Left hindlimb (tissue), 1 donor: ENCODE measurements at regions not wholly inside any gene's neighbourhood (a gene's known extent, or its start where the extent isn't known, plus 50 kb on each side); places are given as distances from the start of the nearest gene placed in this dataset.

ENCODE experiments used
- DNase-seq: peaks from one replicate; pipeline ENCODE4 v3.0.0-alpha.2; 2018

GRCh38 chr7:13159467-13160184 is 472.2 kb downstream of the ARL4A start:
- no peak for DNase-seq

- no peak for DNase-seq
Measured at GRCh38 chr7:13161125-13161524, 473.7 kb downstream of the ARL4A start.

GRCh38 chr7:13165854-13166253 is 478.4 kb downstream of the ARL4A start:
- DNase-seq, result no peak

DNA sequence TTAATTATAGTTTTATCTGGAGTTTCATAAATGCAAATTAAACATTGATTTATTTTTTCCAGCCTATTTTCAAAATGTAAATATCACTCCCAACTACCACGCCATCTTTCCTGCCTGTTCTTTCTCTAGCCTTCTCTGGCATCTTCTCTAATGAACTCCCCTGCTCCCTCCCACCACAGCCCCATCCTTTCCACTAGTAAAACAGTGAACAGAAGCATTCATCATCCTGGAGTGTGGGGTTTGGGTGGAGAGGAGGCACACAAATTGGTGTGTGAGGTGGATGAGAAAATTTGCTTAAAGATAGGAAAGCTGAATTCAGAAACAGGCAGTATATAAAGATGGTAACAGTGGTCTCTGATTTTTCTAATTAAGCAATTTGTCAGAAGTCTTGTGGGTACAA is 479.4 kb downstream of the ARL4A start:
- no peak for DNase-seq

- no peak for DNase-seq
Measured at GRCh38 chr7:13169356-13169755, 481.9 kb downstream of the ARL4A start.

DNA sequence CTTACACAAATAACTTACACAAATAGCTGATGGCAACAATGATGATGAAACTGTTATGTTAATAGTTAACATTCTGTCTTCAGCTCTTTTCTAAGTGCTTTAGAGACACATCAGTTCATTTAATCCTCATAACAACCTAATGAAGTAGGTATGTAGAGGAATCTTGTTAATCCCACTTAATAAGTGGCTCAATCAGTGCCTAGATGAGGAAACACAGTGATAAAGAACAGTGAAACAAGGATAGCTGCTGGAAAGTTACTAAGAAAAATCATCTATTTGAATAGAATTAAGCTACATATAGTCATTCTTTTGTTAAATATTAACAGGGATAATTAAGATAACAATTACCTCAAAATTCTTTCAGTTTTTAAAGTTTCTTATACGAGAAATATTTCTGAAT is 487.6 kb downstream of the ARL4A start:
- DNase-seq, result no peak

GRCh38 chr7:13179011-13179582 is 491.7 kb downstream of the ARL4A start:
- no peak for DNase-seq

GRCh38 chr7:13179775-13180523 is 492.5 kb downstream of the ARL4A start:
- DNase-seq, result no peak

DNA sequence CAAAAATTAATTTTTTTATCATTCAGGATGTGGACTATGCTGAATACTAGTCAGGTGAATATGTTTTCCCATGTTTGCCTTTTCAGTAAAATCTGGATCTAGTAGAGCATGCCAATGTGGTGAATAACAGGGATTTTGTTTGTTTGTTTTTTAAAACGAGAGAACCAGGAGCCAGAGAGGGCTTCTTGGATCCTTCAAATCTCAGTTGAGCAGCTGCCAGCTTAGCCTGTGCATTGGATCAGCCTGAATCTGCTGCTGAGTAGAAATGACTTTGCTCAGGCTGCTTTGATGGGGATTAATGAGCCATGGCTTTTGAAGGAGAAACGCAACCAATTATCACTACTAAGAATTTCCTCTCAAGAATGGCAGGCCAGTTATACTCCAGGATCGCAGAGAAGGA is 493.8 kb downstream of the ARL4A start:
- no peak for DNase-seq

GRCh38 chr7:13185139-13185538 is 497.7 kb downstream of the ARL4A start:
- no peak for DNase-seq

DNA sequence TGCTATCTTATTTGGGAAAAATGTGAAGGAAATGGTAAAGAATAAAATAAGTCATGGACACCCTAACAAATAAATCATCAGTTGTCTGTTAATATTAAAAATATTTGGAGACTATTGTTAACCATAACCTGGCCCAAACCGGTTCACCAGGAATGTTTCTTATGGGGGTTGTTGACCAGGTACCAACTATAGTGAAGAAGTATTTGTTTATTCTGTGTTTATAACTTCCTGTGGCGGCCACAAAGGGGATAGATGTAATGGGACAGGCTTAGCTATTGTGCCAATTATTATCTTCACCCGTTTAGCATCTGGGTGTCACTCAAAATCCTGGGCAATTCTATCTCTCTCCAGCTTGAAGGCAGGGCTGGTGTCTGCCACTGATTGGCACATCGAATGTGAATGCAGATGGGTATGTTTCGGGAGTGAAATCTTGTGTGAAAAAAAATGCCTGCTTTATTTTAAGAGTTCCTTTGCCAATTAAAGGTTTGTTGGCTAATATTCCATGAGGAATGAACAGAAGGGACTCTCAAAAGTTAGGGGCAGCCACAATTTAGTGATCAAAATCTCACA is 500.9 kb downstream of the ARL4A start:
- no peak for DNase-seq

DNA sequence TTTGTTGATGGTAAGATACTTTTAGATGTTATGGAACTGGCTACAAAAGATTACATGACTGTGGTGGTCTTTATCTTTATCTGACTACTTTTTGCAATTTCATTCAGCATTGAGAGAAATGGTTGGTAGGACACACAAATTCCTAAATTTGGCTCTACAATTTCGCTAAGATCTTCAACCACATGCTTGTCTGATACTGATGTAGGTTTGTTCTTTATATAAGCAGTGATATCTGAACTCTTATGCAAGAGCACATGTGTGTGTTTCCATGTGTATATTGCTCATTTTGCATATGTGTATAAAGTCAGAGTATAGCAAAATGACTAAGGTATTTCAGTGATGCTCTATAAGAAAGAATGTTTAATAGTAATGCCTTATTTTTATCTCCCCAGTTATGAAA is 501.5 kb downstream of the ARL4A start:
- no peak for DNase-seq

- no peak for DNase-seq
Measured at GRCh38 chr7:13189668-13190067, 502.2 kb downstream of the ARL4A start.

DNA sequence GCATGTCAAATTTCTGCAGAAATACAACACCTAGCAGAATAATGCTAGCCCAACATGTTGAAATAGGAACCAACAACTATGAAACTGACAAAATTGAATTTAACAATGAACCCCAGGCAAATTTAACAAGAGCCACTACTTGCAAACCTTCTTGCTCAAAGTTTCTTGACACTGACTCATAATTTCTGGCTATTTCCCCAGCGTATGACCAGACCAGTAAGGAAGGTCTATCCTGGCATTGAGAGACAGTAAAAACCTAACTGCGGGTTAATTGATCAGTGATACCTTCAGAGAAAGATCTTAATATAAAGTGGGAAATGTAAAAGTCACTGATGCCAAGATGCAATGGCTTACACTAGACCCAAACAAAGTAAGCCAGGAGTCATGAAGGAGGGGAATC is 510.1 kb downstream of the ARL4A start:
- DNase-seq, result no peak

- DNase-seq, result no peak
Measured at GRCh38 chr7:13198036-13198435, 510.6 kb downstream of the ARL4A start.

GRCh38 chr7:13198727-13199126 is 511.3 kb downstream of the ARL4A start:
- DNase-seq, result no peak

DNA sequence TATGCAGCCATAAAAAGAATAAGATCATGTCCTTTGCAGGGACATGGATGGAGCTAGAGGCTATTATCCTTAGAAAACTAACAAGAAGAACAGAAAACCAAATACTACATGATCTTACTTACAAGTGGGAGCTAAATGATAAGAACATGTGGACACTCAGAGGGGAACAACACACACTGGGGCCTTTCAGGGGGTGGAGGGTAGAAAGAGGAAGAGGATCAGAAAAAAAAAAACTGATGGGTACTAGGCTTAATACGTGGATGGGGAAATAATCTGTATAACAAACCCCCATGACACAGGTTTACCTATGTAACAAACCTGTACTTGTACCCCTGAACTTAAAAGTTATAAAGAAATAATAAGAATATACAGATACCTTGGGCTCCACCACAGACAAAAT is 514.2 kb downstream of the ARL4A start:
- no peak for DNase-seq

DNA sequence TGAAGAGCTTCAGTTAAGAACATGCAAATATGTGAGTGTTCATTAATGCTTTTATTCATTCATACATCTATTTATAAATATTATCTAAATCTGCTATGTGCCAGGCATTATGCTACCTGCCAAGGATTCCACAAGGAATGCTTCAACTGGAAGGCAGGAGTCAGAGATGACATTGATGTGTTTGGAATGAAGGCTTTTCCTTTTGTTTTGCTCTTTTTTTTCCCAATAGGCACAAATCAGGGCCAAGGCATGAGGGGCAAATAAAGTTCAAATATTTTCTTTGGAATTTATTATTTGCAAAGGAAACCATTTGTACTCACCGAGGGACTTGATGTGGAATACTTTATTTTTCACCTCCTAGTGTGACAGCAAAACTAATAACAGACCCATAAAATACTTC is 530.3 kb downstream of the ARL4A start:
- no peak for DNase-seq

DNA sequence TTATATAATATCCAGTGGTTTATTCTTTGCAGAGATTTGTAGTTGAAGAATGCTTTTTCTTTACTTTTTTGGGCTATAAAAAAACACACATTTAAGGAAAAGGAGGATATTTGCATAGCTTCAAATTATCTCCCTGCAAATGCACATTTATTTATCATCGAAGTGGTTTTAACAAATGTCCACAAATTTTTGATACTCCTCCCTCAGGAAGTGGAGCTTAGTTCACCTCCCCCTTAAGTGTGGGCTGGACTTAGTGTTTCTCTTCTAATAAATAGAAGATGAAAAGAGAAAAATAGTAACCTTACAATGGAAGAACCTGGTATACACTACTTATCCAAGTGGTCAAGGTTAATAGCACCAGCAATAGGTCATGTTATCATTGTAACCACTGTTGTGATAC is 537.6 kb downstream of the ARL4A start:
- DNase-seq, result no peak

- DNase-seq, result no peak
Measured at GRCh38 chr7:13226385-13226784, 539.0 kb downstream of the ARL4A start.

DNA sequence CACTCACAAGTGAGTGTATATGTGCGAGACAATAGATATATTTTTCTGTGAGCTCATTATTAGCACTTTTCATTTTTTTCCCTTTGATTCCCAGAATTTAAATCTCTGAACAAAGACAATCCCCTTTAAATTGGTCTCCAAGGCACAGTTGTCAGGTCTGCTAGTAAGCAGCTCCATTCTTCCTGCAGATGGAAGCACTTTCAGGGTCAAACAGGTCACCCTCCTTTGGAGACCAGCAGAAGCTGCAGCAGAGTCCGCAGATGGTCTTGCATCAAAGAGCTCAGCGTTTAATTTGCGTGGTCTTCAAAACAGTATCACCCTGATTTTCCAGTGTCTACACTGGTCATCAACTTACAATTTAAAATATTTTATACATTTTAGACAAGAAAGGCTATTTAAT is 543.8 kb downstream of the ARL4A start:
- no peak for DNase-seq

DNA sequence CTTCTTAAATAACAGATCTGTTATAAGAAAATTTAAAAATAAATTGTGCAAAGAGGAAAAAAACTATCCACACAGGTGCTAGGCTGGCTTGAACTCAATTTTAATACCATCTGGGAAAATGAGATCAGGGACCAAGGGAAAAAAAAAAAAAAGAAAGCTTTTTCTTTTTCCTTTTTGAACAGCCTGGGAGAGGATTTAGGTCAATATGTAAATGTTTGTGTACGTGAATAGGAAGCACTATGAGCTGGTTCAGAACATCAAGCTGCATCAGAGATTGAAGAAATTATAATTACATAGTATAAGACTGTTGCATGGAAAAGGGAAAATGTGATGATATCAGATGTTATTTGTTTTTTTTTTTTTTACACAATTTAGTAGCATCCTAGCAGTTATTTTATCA is 548.0 kb downstream of the ARL4A start:
- DNase-seq, result no peak

- DNase-seq, result no peak
Measured at GRCh38 chr7:13236026-13236425, 548.6 kb downstream of the ARL4A start.

GRCh38 chr7:13240349-13240748 is 552.9 kb downstream of the ARL4A start:
- no peak for DNase-seq
